ENCODE measurements at regions not wholly inside any gene's neighbourhood (a gene's known extent, or its start where the extent isn't known, plus 50 kb on each side); places are given as distances from the start of the nearest gene placed in this dataset.

DNA sequence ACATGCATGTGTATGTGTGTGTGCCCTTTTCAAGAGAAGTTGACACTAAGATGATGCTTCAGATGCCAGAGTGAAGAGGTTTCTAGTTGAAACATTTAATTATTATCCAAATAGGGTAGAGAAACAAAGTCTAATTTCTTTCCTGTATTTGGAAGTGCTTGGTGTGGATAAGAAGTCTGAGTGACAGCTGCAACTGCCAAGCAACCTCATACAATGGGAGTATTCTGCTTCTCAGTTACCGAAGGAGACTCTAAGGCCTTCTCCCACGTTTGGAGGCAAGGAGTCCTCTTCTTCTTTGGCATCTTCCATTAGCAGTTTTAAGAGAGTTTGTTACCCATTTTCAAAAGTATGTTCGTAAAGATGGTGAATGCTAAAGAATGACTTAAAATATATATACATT is 82.4 kb downstream of the HDGFL1 start:
- no peak for DNase-seq
- TF ChIP-seq, protein P1, sequence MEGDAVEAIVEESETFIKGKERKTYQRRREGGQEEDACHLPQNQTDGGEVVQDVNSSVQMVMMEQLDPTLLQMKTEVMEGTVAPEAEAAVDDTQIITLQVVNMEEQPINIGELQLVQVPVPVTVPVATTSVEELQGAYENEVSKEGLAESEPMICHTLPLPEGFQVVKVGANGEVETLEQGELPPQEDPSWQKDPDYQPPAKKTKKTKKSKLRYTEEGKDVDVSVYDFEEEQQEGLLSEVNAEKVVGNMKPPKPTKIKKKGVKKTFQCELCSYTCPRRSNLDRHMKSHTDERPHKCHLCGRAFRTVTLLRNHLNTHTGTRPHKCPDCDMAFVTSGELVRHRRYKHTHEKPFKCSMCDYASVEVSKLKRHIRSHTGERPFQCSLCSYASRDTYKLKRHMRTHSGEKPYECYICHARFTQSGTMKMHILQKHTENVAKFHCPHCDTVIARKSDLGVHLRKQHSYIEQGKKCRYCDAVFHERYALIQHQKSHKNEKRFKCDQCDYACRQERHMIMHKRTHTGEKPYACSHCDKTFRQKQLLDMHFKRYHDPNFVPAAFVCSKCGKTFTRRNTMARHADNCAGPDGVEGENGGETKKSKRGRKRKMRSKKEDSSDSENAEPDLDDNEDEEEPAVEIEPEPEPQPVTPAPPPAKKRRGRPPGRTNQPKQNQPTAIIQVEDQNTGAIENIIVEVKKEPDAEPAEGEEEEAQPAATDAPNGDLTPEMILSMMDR (IDR thresholded peaks at IDR 0.05; ENCODE audit: low read depth, low read length) = no peak
- Histone ChIP-seq H3K27me3 (no peaks in the 10 kb centered on the region), H3K4me1 (peaks cover 3% of the 10 kb centered on the region), H3K9me3 (no peaks in the 10 kb centered on the region), H3K36me3 (no peaks in the 10 kb centered on the region), H3K4me3 (ENCODE audit: low read depth, low read length) (no peak overlapping the region)

DNA sequence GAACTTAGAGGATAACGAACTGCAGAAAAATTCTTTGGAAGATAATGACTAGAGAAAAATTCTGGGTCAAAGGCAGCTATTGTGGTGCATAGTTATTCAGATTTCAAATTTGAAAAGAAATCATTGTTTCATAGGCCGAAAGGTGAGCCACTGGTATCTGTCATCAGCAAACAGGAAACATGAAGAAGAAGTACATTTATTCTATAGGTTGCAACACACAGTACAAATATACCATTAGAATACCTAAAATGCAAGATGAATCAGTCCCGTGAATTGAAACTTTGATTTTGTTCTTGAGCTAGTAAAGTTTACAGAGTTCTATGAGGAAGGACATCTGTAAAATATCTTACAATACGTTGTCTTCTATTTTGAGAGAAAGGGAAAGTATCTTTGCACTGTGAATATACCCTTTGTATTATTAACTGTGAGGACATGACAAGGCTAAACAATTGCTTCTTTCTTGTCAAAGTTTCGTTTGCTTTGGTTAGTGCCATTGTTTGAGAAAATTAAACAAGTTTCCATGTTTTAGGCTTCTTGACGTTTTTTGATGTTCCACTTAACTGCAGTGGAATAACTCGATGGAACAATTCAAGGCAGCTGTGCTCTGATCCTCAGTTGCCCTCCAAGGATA is 84.7 kb downstream of the HDGFL1 start:
- Histone ChIP-seq H3K4me3 (ENCODE audit: low read depth, low read length) (no peak overlapping the region), H3K9me3 (no peaks in the 10 kb centered on the region), H3K27me3 (no peaks in the 10 kb centered on the region), H3K4me1 (no peaks in the 10 kb centered on the region), H3K36me3 (no peaks in the 10 kb centered on the region)
- TF ChIP-seq, protein P1 (IDR thresholded peaks at IDR 0.05; ENCODE audit: low read depth, low read length) = no peak
- no peak for DNase-seq

DNA sequence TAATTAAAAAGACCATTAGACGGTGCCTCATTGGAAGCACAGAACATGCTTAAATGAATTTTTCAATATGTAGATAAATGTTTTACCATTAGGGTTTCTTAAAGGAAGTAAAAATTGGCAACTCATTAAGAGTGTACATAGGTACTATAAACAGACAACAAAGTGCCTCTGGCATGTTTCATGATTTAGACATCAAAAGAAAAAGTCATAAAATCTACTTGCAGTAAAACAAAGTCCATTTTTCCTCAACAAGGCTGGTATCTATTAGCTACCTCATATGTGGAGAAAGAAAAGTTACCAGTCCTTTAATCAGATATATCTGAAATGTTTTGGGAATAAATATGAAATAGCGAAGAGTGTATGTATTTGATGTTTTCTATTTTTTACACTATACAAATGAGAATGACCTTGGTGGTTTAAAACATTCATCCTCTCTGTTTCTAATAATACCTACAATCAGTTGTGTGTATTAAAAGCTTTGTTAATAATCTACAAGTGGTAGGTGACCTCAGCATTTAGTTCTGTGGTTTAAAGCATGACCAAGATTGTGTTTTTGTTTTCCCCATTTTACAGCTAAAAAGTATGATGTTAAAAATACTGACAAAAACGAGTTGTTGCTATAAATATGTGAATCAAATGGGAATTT is 87.5 kb downstream of the HDGFL1 start:
- no peaks in the 10 kb centered on the region for H3K4me1 ChIP-seq
- H3K9me3 ChIP-seq = no peaks in the 10 kb centered on the region
- no peak overlapping the region for H3K4me3 ChIP-seq (ENCODE audit: low read depth, low read length)
- TF ChIP-seq, protein P1 (IDR thresholded peaks at IDR 0.05; ENCODE audit: low read depth, low read length) = no peak
- no peak for DNase-seq
- no peaks in the 10 kb centered on the region for H3K27me3 ChIP-seq
- H3K36me3 ChIP-seq = no peaks in the 10 kb centered on the region

DNA sequence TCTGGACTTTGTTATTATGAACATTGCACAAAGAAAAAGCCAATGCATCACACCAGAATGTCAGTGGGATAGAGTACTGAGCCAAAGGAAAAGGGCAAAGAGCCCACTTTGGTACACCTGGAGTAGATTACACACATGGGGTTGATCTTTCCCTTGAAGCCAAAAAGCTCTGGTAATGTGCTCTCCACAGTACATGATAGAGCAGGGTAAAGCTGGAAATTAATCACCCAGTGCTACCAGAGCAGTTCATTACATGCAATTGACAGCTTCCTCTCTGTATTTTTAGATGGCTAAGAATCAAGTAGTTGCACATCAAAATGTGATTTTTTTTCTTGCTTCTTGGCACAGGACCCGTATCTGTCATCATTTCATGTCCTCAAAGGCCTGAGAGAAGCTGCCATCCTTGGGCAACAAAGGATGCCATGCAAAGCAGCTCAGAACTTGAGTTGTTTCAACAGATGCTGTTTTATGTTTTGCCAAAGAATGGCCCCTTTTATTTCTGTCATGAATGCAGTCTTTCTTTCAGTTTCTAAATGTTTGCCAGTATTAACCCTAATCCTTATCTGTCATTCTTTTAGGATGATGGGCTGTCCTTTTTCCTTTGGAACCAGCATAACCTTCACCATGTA is 88.1 kb downstream of the HDGFL1 start:
- H3K27me3 ChIP-seq = no peaks in the 10 kb centered on the region
- no peak for DNase-seq
- no peaks in the 10 kb centered on the region for H3K9me3 ChIP-seq
- no peak overlapping the region for H3K4me3 ChIP-seq (ENCODE audit: low read depth, low read length)
- H3K4me1 ChIP-seq = no peaks in the 10 kb centered on the region
- no peaks in the 10 kb centered on the region for H3K36me3 ChIP-seq
- TF ChIP-seq, protein P1 (IDR thresholded peaks at IDR 0.05; ENCODE audit: low read depth, low read length) = no peak

DNA sequence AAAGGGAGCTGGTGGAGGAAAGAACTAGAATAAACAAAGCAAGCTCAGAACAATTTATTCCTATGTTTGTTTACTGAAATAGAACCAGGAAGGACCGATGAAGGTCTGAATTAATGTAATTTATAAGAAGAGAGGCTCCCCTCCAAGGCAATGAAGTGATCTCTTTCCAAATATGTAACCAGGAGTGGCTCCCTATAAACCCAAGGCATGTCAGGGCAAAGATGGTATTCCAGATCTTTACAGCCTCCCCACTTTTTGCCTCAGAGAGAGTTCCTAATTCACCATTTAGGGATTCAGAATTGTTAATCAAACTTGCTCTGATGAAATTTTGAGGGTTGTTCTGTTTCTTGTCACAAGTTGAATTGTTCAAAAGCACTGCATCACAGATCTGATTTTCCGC is 88.8 kb downstream of the HDGFL1 start:
- TF ChIP-seq, protein P1 (IDR thresholded peaks at IDR 0.05; ENCODE audit: low read depth, low read length) = no peak
- Histone ChIP-seq H3K27me3 (no peaks in the 10 kb centered on the region), H3K9me3 (no peaks in the 10 kb centered on the region), H3K4me1 (no peaks in the 10 kb centered on the region), H3K4me3 (ENCODE audit: low read depth, low read length) (no peak overlapping the region), H3K36me3 (no peaks in the 10 kb centered on the region)
- no peak for DNase-seq

DNA sequence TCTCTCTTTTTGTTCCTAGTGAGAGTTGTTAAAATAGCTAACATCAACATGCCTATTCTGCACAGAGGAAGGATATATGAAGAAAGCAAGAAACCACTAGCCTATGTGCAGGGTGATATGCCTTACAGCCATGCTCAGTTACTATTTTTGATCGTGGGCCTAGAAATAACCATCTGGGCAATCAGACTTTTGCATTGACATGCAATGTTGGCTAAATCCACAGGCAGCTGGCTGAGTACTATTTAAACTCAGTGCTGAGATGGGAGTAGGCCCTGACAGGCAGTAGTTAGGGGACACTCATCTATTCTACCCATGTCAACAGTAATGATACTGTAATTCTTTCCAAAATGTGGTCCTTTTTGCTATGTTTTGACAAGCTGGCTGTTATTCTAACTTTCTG is 89.6 kb downstream of the HDGFL1 start:
- no peaks in the 10 kb centered on the region for H3K36me3 ChIP-seq
- no peak for DNase-seq
- no peak overlapping the region for H3K4me3 ChIP-seq (ENCODE audit: low read depth, low read length)
- no peaks in the 10 kb centered on the region for H3K9me3 ChIP-seq
- H3K27me3 ChIP-seq = no peaks in the 10 kb centered on the region
- TF ChIP-seq, protein P1 (IDR thresholded peaks at IDR 0.05; ENCODE audit: low read depth, low read length) = no peak
- H3K4me1 ChIP-seq = no peaks in the 10 kb centered on the region
